NB4 (cell line): ENCODE measurements at regions not wholly inside any gene's neighbourhood (a gene's known extent, or its start where the extent isn't known, plus 50 kb on each side); places are given as distances from the start of the nearest gene placed in this dataset.
"Not testable (repeated sequence)": the region's sequence is repeated elsewhere in the genome, so short reads cannot be mapped to it uniquely, and the experiment has no call there.

Experiments
- DNase-seq: peaks from one replicate; pipeline ENCODE4 v3.0.0; 2010; ENCODE audit warnings: low read depth
- H3K4me3 ChIP-seq: one replicate; pipeline ENCODE4 v1.5.1; 2011; ENCODE audit warnings: mild to moderate bottlenecking, low read depth, low read length, moderate library complexity
- CTCF ChIP-seq: IDR thresholded peaks from one replicate; pipeline ENCODE4 v1.5.1; 2012; ENCODE audit warnings: low read depth, low read length
- MAX ChIP-seq: IDR thresholded peaks from 2 replicates; pipeline ENCODE4 v1.6.1; 2011; ENCODE audit warnings: low read depth, low read length
- MYC ChIP-seq: IDR thresholded peaks from 2 replicates; pipeline ENCODE4 v1.6.1; 2011; ENCODE audit warnings: low read depth, low read length
- POLR2A ChIP-seq: IDR thresholded peaks from 2 replicates; pipeline ENCODE4 v1.6.1; 2011; ENCODE audit warnings: mild to moderate bottlenecking; ENCODE audit not compliant: insufficient read length; ENCODE audit errors: extremely low read depth

GRCh38 chr15:62250978-62251377, 85.9 kb upstream of the C2CD4B start:
- no peak overlapping the region for H3K4me3 ChIP-seq
- no peak for DNase-seq
- TF ChIP-seq POLR2A (no peak), MAX (no peak), CTCF (no peak), MYC (no peak)

- H3K4me3 ChIP-seq = no peak overlapping the region
- TF ChIP-seq MAX = no peak
- no peak for TF ChIP-seq POLR2A
- no peak for TF ChIP-seq MYC
- TF ChIP-seq CTCF = no peak
- peak; percentile 2 for DNase-seq
These were observed 88.2 kb upstream of the C2CD4B start for GRCh38 chr15:62253294-62253693.

- no peak overlapping the region for H3K4me3 ChIP-seq
- peak; percentile 54 for DNase-seq
- TF ChIP-seq MYC = no peak
- no peak for TF ChIP-seq POLR2A
- TF ChIP-seq CTCF = peak; percentile 90
These were observed 89.3 kb upstream of the C2CD4B start for GRCh38 chr15:62254137-62254934.

- DNase-seq = not testable (repeated sequence)
These were observed 91.3 kb upstream of the C2CD4B start for GRCh38 chr15:62256430-62256829.

GRCh38 chr15:62257996-62258521, 93.0 kb upstream of the C2CD4B start:
- no peak for DNase-seq
- TF ChIP-seq MYC (no peak), POLR2A (no peak), MAX (no peak), CTCF (no peak)

More at GRCh38 chr15:62256430-62256829, 91.3 kb upstream of the C2CD4B start:
- not testable (repeated sequence) for H3K4me3 ChIP-seq

GRCh38 chr15:62262305-62262941, 97.3 kb upstream of the C2CD4B start:
- H3K4me3 ChIP-seq = no peak overlapping the region
- DNase-seq = no peak
- TF ChIP-seq MYC (no peak), MAX (no peak), POLR2A (no peak), CTCF (no peak)

More at GRCh38 chr15:62257996-62258521, 93.0 kb upstream of the C2CD4B start:
- no peak overlapping the region for H3K4me3 ChIP-seq
